ENCODE measurements at regions not wholly inside any gene's neighbourhood (a gene's known extent, or its start where the extent isn't known, plus 50 kb on each side); places are given as distances from the start of the nearest gene placed in this dataset.
"Not testable (repeated sequence)": the region's sequence is repeated elsewhere in the genome, so short reads cannot be mapped to it uniquely, and the experiment has no call there.

DNA sequence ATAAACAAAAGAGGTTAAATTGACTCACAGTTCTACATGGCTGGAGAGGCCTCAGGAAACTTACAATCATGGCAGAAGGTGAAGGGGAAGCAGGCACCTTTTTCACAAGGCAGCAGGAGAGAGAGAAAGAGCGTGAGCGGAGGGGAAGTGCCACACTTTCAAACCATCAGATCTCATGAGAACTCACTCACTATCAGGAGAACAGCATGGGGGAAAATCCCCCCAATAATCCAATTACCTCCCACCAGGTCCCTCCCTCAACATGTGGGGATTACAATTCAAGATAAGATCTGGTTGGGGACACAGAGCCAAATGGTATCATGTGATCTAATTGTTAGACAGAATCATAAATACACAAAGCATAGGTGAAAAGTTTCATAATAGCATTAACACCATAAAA lies 69.5 kb upstream of the FOLH1 start:
- H3K9me3 ChIP-seq; intact Hi-C loops (cut with DNase I; ENCODE audit: low total_unique reads); H3K27ac ChIP-seq; H3K27me3 ChIP-seq; DNase-seq (ENCODE audit: low spot score in 2 of 2); H3K36me3 ChIP-seq; H3K4me3 ChIP-seq; H3K4me1 ChIP-seq: not testable (repeated sequence)
